ENCODE measurements at regions not wholly inside any gene's neighbourhood (a gene's known extent, or its start where the extent isn't known, plus 50 kb on each side); places are given as distances from the start of the nearest gene placed in this dataset.

- Histone ChIP-seq H2AFZ (ENCODE audit: insufficient read depth, low read length, poor library complexity) (no peak overlapping the region), H3K79me1 (ENCODE audit: low read length) (peaks cover 2% of the 10 kb centered on the region), H3K27me3 (ENCODE audit: insufficient read depth, low read length) (no peaks in the 10 kb centered on the region), H2BK120ac (ENCODE audit: insufficient read depth, low read length, poor library complexity) (no peak overlapping the region), H3K79me2 (ENCODE audit: control insufficient read depth, insufficient read depth, low read length, poor library complexity) (no peaks in the 10 kb centered on the region), H3K36me3 (ENCODE audit: control insufficient read depth in 1 of 2, insufficient read depth in 2 of 2, low read length in 2 of 2) (no peaks in the 10 kb centered on the region), H3K14ac (ENCODE audit: low read length) (no peak overlapping the region), H3K4me3 (ENCODE audit: low read depth, low read length) (no peak overlapping the region), H3K4me1 (ENCODE audit: control insufficient read depth in 1 of 2, insufficient read depth in 2 of 2, low read length in 2 of 2) (peaks cover 3 to 5% of the 10 kb centered on the region in 2 experiments), H2AK5ac (ENCODE audit: low read length) (no peak overlapping the region), H3K23ac (ENCODE audit: low read length) (no peak overlapping the region), H2BK12ac (ENCODE audit: low read length) (no peak overlapping the region), H3K9me3 (ENCODE audit: insufficient read depth, low read depth, low read length) (no peaks in the 10 kb centered on the region), H3K9ac (ENCODE audit: low read length) (no peak overlapping the region), H3K4ac (ENCODE audit: low read depth, low read length) (no peak overlapping the region), H2BK5ac (ENCODE audit: low read depth, low read length, poor library complexity) (no peak overlapping the region), H3K18ac (ENCODE audit: low read length) (no peak overlapping the region), H4K12ac (ENCODE audit: low read depth, low read length) (no peak overlapping the region), H3K27ac (ENCODE audit: low read depth, low read length) (no peak overlapping the region), H3K4me2 (ENCODE audit: low read length) (no peak overlapping the region), H4K91ac (ENCODE audit: low read depth, low read length) (no peak overlapping the region), H4K8ac (ENCODE audit: low read depth, low read length) (no peak overlapping the region)
- no CpG with 5 or more reads among the region's 7 CpGs for WGBS (ENCODE audit: extremely low coverage, insufficient coverage, insufficient read length)
- DNase-seq, result no peak
These were observed 135.4 kb upstream of the ATP1B1 start for GRCh38 chr1:168970926-168971659.

GRCh38 chr1:168972225-168972624, 134.3 kb upstream of the ATP1B1 start:
- no peak overlapping the region for H2BK12ac ChIP-seq (ENCODE audit: low read length)
- H3K23ac ChIP-seq (ENCODE audit: low read length), result no peak overlapping the region
- H2BK120ac ChIP-seq (ENCODE audit: insufficient read depth, low read length, poor library complexity), result no peak overlapping the region
- H2AFZ ChIP-seq (ENCODE audit: insufficient read depth, low read length, poor library complexity), result no peak overlapping the region
- no peak overlapping the region for H3K18ac ChIP-seq (ENCODE audit: low read length)
- peak; percentile 16 to 67 for DNase-seq
- no peak overlapping the region for H2BK5ac ChIP-seq (ENCODE audit: low read depth, low read length, poor library complexity)
- H4K12ac ChIP-seq (ENCODE audit: low read depth, low read length), result no peak overlapping the region
- no peak overlapping the region for H3K14ac ChIP-seq (ENCODE audit: low read length)
- no peak overlapping the region for H3K4ac ChIP-seq (ENCODE audit: low read depth, low read length)
- no peaks in the 10 kb centered on the region for H3K79me2 ChIP-seq (ENCODE audit: control insufficient read depth, insufficient read depth, low read length, poor library complexity)
- H3K4me1 ChIP-seq (ENCODE audit: control insufficient read depth in 1 of 2, insufficient read depth in 2 of 2, low read length in 2 of 2), result peaks cover 3 to 5% of the 10 kb centered on the region in 2 experiments
- H3K9ac ChIP-seq (ENCODE audit: low read length), result no peak overlapping the region
- H4K8ac ChIP-seq (ENCODE audit: low read depth, low read length), result no peak overlapping the region
- no CpG with 5 or more reads among the region's 4 CpGs for WGBS (ENCODE audit: extremely low coverage, insufficient coverage, insufficient read length)
- H2AK5ac ChIP-seq (ENCODE audit: low read length), result no peak overlapping the region
- peaks cover 2% of the 10 kb centered on the region for H3K79me1 ChIP-seq (ENCODE audit: low read length)
- H3K27ac ChIP-seq (ENCODE audit: low read depth, low read length), result no peak overlapping the region
- H3K4me3 ChIP-seq (ENCODE audit: low read depth, low read length), result no peak overlapping the region
- H3K27me3 ChIP-seq (ENCODE audit: insufficient read depth, low read length), result no peaks in the 10 kb centered on the region
- no peaks in the 10 kb centered on the region for H3K9me3 ChIP-seq (ENCODE audit: insufficient read depth, low read depth, low read length)
- H3K4me2 ChIP-seq (ENCODE audit: low read length), result no peak overlapping the region
- no peaks in the 10 kb centered on the region for H3K36me3 ChIP-seq (ENCODE audit: control insufficient read depth in 1 of 2, insufficient read depth in 2 of 2, low read length in 2 of 2)
- H4K91ac ChIP-seq (ENCODE audit: low read depth, low read length), result no peak overlapping the region

GRCh38 chr1:168972887-168973286, 133.6 kb upstream of the ATP1B1 start:
- H3K27me3 ChIP-seq (ENCODE audit: insufficient read depth, low read length), result no peaks in the 10 kb centered on the region
- no peaks in the 10 kb centered on the region for H3K36me3 ChIP-seq (ENCODE audit: control insufficient read depth in 1 of 2, insufficient read depth in 2 of 2, low read length in 2 of 2)
- no peak overlapping the region for H3K4ac ChIP-seq (ENCODE audit: low read depth, low read length)
- H2AK5ac ChIP-seq (ENCODE audit: low read length), result peak overlapping the region; percentile 54
- no peak overlapping the region for H4K8ac ChIP-seq (ENCODE audit: low read depth, low read length)
- no peak overlapping the region for H3K14ac ChIP-seq (ENCODE audit: low read length)
- H2BK5ac ChIP-seq (ENCODE audit: low read depth, low read length, poor library complexity), result no peak overlapping the region
- peaks cover 2% of the 10 kb centered on the region for H3K79me1 ChIP-seq (ENCODE audit: low read length)
- H2BK120ac ChIP-seq (ENCODE audit: insufficient read depth, low read length, poor library complexity), result no peak overlapping the region
- no peak overlapping the region for H4K91ac ChIP-seq (ENCODE audit: low read depth, low read length)
- H3K23ac ChIP-seq (ENCODE audit: low read length), result no peak overlapping the region
- no peak overlapping the region for H3K18ac ChIP-seq (ENCODE audit: low read length)
- no peak overlapping the region for H3K4me2 ChIP-seq (ENCODE audit: low read length)
- peaks cover 3 to 8% of the 10 kb centered on the region in 2 experiments for H3K4me1 ChIP-seq (ENCODE audit: control insufficient read depth in 1 of 2, insufficient read depth in 2 of 2, low read length in 2 of 2)
- no peaks in the 10 kb centered on the region for H3K9me3 ChIP-seq (ENCODE audit: insufficient read depth, low read depth, low read length)
- peak overlapping the region; percentile 49 for H2AFZ ChIP-seq (ENCODE audit: insufficient read depth, low read length, poor library complexity)
- WGBS (ENCODE audit: extremely low coverage, insufficient coverage, insufficient read length), result no CpG with 5 or more reads among the region's 2 CpGs
- no peaks in the 10 kb centered on the region for H3K79me2 ChIP-seq (ENCODE audit: control insufficient read depth, insufficient read depth, low read length, poor library complexity)
- H3K9ac ChIP-seq (ENCODE audit: low read length), result no peak overlapping the region
- no peak overlapping the region for H3K4me3 ChIP-seq (ENCODE audit: low read depth, low read length)
- peak overlapping the region; percentile 70 for H2BK12ac ChIP-seq (ENCODE audit: low read length)
- no peak overlapping the region for H4K12ac ChIP-seq (ENCODE audit: low read depth, low read length)
- DNase-seq, result peak; percentile 5 to 19
- peak overlapping the region; percentile 3 for H3K27ac ChIP-seq (ENCODE audit: low read depth, low read length)

- H2BK5ac ChIP-seq (ENCODE audit: low read depth, low read length, poor library complexity), result no peak overlapping the region
- no peak overlapping the region for H4K91ac ChIP-seq (ENCODE audit: low read depth, low read length)
- H2BK120ac ChIP-seq (ENCODE audit: insufficient read depth, low read length, poor library complexity), result no peak overlapping the region
- no peaks in the 10 kb centered on the region for H3K79me2 ChIP-seq (ENCODE audit: control insufficient read depth, insufficient read depth, low read length, poor library complexity)
- H3K18ac ChIP-seq (ENCODE audit: low read length), result no peak overlapping the region
- H3K36me3 ChIP-seq (ENCODE audit: control insufficient read depth in 1 of 2, insufficient read depth in 2 of 2, low read length in 2 of 2), result no peaks in the 10 kb centered on the region
- peaks cover 3 to 8% of the 10 kb centered on the region in 2 experiments for H3K4me1 ChIP-seq (ENCODE audit: control insufficient read depth in 1 of 2, insufficient read depth in 2 of 2, low read length in 2 of 2)
- no peak overlapping the region for H4K12ac ChIP-seq (ENCODE audit: low read depth, low read length)
- no peak overlapping the region for H2AFZ ChIP-seq (ENCODE audit: insufficient read depth, low read length, poor library complexity)
- no peaks in the 10 kb centered on the region for H3K9me3 ChIP-seq (ENCODE audit: insufficient read depth, low read depth, low read length)
- no peak overlapping the region for H2AK5ac ChIP-seq (ENCODE audit: low read length)
- no peak overlapping the region for H3K27ac ChIP-seq (ENCODE audit: low read depth, low read length)
- H3K9ac ChIP-seq (ENCODE audit: low read length), result no peak overlapping the region
- no peak overlapping the region for H4K8ac ChIP-seq (ENCODE audit: low read depth, low read length)
- H2BK12ac ChIP-seq (ENCODE audit: low read length), result no peak overlapping the region
- peak in 1 of 2 donors; percentile 70 for DNase-seq
- no peak overlapping the region for H3K23ac ChIP-seq (ENCODE audit: low read length)
- H3K4me2 ChIP-seq (ENCODE audit: low read length), result no peak overlapping the region
- H3K4ac ChIP-seq (ENCODE audit: low read depth, low read length), result no peak overlapping the region
- H3K14ac ChIP-seq (ENCODE audit: low read length), result no peak overlapping the region
- peaks cover 2% of the 10 kb centered on the region for H3K79me1 ChIP-seq (ENCODE audit: low read length)
- H3K4me3 ChIP-seq (ENCODE audit: low read depth, low read length), result no peak overlapping the region
- no peaks in the 10 kb centered on the region for H3K27me3 ChIP-seq (ENCODE audit: insufficient read depth, low read length)
- no CpG with 5 or more reads among the region's 5 CpGs for WGBS (ENCODE audit: extremely low coverage, insufficient coverage, insufficient read length)
These were observed 132.4 kb upstream of the ATP1B1 start for GRCh38 chr1:168974117-168974516.
